ENCODE measurements at regions not wholly inside any gene's neighbourhood (a gene's known extent, or its start where the extent isn't known, plus 50 kb on each side); places are given as distances from the start of the nearest gene placed in this dataset.

GRCh38 chr5:120932480-120932879, 468.4 kb downstream of the PRR16 start:
- H3K79me2 ChIP-seq (ENCODE audit: insufficient read depth), result no peaks in the 10 kb centered on the region
- H3F3A ChIP-seq (replicated peaks; ENCODE audit: insufficient read depth), result no peaks in the 10 kb centered on the region
- no peaks in the 10 kb centered on the region; a peak in 1 of 4 replicates for H3K4me1 ChIP-seq (ENCODE audit: control insufficient read depth in 1 of 2, insufficient read depth in 2 of 2, low read depth in 1 of 2, low read length in 1 of 2)
- H3K27ac ChIP-seq (ENCODE audit: low read depth in 2 of 2, low read length in 1 of 2), result no peak overlapping the region
- no peaks in the 10 kb centered on the region for H3K36me3 ChIP-seq (replicated peaks in 1 of 2; ENCODE audit: control insufficient read depth in 1 of 2, insufficient read depth in 2 of 2, low read length in 1 of 2)
- DNase-seq, result no peak
- no peak overlapping the region for H3K4me2 ChIP-seq
- H3K4me3 ChIP-seq (ENCODE audit: low read depth in 2 of 2, low read length in 1 of 2), result no peak overlapping the region
- ChIA-PET CTCF (interaction anchor here (1.1 kb wide), 1 partner anchor 15 kb away, joined by 3 read pairs; no protein-coding TSS in a partner anchor), POLR2A (no interaction called here)
- H2AFZ ChIP-seq (ENCODE audit: low read depth), result no peak overlapping the region
- no peaks in the 10 kb centered on the region for H3K27me3 ChIP-seq (ENCODE audit: insufficient read depth)
- no peak overlapping the region for H3K9ac ChIP-seq
- no peaks in the 10 kb centered on the region for H3K9me2 ChIP-seq
- no peaks in the 10 kb centered on the region for H4K20me1 ChIP-seq (ENCODE audit: insufficient read depth)
- no peak for TF ChIP-seq NRF1 (IDR thresholded peaks at IDR 0.05; ENCODE audit: low read depth, low read length)
- no peak for TF ChIP-seq MXI1 (IDR thresholded peaks at IDR 0.05; ENCODE audit: low read depth, low read length)
- TF ChIP-seq, protein P1, sequence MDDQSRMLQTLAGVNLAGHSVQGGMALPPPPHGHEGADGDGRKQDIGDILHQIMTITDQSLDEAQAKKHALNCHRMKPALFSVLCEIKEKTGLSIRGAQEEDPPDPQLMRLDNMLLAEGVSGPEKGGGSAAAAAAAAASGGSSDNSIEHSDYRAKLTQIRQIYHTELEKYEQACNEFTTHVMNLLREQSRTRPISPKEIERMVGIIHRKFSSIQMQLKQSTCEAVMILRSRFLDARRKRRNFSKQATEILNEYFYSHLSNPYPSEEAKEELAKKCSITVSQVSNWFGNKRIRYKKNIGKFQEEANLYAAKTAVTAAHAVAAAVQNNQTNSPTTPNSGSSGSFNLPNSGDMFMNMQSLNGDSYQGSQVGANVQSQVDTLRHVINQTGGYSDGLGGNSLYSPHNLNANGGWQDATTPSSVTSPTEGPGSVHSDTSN (IDR thresholded peaks at IDR 0.05), result no peak
- TF ChIP-seq, protein P2, sequence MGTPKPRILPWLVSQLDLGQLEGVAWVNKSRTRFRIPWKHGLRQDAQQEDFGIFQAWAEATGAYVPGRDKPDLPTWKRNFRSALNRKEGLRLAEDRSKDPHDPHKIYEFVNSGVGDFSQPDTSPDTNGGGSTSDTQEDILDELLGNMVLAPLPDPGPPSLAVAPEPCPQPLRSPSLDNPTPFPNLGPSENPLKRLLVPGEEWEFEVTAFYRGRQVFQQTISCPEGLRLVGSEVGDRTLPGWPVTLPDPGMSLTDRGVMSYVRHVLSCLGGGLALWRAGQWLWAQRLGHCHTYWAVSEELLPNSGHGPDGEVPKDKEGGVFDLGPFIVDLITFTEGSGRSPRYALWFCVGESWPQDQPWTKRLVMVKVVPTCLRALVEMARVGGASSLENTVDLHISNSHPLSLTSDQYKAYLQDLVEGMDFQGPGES (IDR thresholded peaks at IDR 0.05; ENCODE audit: low read depth, low read length), result no peak
- TF ChIP-seq POLR2AphosphoS5 (IDR thresholded peaks at IDR 0.05; ENCODE audit: low read depth, low read length), result no peak
- TF ChIP-seq REST (IDR thresholded peaks at IDR 0.05; ENCODE audit: low read depth, low read length), result no peak
- TF ChIP-seq TCF12 (IDR thresholded peaks at IDR 0.05), result no peak
- TF ChIP-seq, protein P3, sequence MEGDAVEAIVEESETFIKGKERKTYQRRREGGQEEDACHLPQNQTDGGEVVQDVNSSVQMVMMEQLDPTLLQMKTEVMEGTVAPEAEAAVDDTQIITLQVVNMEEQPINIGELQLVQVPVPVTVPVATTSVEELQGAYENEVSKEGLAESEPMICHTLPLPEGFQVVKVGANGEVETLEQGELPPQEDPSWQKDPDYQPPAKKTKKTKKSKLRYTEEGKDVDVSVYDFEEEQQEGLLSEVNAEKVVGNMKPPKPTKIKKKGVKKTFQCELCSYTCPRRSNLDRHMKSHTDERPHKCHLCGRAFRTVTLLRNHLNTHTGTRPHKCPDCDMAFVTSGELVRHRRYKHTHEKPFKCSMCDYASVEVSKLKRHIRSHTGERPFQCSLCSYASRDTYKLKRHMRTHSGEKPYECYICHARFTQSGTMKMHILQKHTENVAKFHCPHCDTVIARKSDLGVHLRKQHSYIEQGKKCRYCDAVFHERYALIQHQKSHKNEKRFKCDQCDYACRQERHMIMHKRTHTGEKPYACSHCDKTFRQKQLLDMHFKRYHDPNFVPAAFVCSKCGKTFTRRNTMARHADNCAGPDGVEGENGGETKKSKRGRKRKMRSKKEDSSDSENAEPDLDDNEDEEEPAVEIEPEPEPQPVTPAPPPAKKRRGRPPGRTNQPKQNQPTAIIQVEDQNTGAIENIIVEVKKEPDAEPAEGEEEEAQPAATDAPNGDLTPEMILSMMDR (IDR thresholded peaks at IDR 0.05), result no peak
- TF ChIP-seq NFIC (IDR thresholded peaks at IDR 0.05; ENCODE audit: borderline replicate concordance), result no peak
- TF ChIP-seq RXRA (IDR thresholded peaks at IDR 0.05; ENCODE audit: borderline replicate concordance, low read depth), result no peak
- no peak for TF ChIP-seq EZH2phosphoT487 (IDR thresholded peaks at IDR 0.05; ENCODE audit: borderline replicate concordance, low read depth)
- no peak for TF ChIP-seq FOXM1 (IDR thresholded peaks at IDR 0.05; ENCODE audit: low read depth)
- TF ChIP-seq FOXJ3 (CRISPR knock-in tag; IDR thresholded peaks at IDR 0.05), result no peak
- no peak for TF ChIP-seq FOSL2 (IDR thresholded peaks at IDR 0.05; ENCODE audit: borderline replicate concordance, low read depth)
- TF ChIP-seq TEAD4 (IDR thresholded peaks at IDR 0.05; ENCODE audit: borderline replicate concordance, insufficient read depth), result no peak
- no peak for TF ChIP-seq SMC3 (IDR thresholded peaks at IDR 0.05; ENCODE audit: low read depth, low read length)
- no peak for TF ChIP-seq TAF1 (IDR thresholded peaks at IDR 0.05; ENCODE audit: borderline replicate concordance, low read depth, low read length)
- no peak for TF ChIP-seq MAX (IDR thresholded peaks at IDR 0.05; ENCODE audit: low read depth)
- H3K9me3 ChIP-seq, result no peaks in the 10 kb centered on the region

Measured in SK-N-SH (cell line).